ENCODE measurements at regions not wholly inside any gene's neighbourhood (a gene's known extent, or its start where the extent isn't known, plus 50 kb on each side); places are given as distances from the start of the nearest gene placed in this dataset.

- TF ChIP-seq CTCF (IDR thresholded peaks at IDR 0.05; ENCODE audit: low read depth, low read length) = no peak
- TF ChIP-seq EZH2phosphoT487 (IDR thresholded peaks at IDR 0.05; ENCODE audit: low read depth) = no peak
Measured at GRCh38 chr2:45119855-45120254, 110.6 kb upstream of the SIX2 start.
